Stomach (tissue), 4 donors: ENCODE measurements at regions not wholly inside any gene's neighbourhood (a gene's known extent, or its start where the extent isn't known, plus 50 kb on each side); places are given as distances from the start of the nearest gene placed in this dataset.

Experiments
- POLR2A ChIP-seq, 4 donors: fragments of 450-650 bp; IDR thresholded peaks; one replicate each; pipeline ENCODE4 v1.6.1; 2016; ENCODE audit warnings: antibody characterized with exemption in 4 of 4, control low read depth in 2 of 4, mild to moderate bottlenecking in 1 of 4, moderate library complexity in 1 of 4
- TF ChIP-seq, protein P1 (sequence below), 7 experiments: fragments of 450-650 bp in 4 of 7; fragments of 200-600 bp in 3 of 7; sonication (generic) in 3 of 7; IDR thresholded peaks; one replicate each; pipeline ENCODE4 v1.5.1; 2016 to 2019; ENCODE audit warnings: antibody characterized with exemption in 7 of 7, control low read depth in 2 of 7, mild to moderate bottlenecking in 1 of 7

DNA sequence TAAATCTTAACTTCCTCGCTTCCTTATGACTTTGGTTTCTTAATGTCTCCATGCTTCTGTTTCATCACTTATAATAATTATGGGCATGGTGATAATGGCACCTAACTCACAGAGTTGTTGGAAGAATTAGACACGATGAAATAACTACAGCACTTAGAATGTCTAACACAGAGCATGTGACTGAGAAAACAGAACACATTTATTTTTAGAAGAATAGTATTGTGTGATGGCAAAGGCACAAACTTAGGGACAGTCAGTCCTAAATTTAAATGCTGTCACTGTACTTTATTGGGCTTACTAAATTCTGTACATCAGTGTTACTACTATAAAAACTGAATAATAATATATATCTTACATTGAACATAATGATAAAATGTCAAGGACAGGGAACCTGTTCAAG lies 391.1 kb upstream of the JAG1 start:
- TF ChIP-seq POLR2A (IDR thresholded peaks at IDR 0.05), result no peak
- TF ChIP-seq, protein P1, sequence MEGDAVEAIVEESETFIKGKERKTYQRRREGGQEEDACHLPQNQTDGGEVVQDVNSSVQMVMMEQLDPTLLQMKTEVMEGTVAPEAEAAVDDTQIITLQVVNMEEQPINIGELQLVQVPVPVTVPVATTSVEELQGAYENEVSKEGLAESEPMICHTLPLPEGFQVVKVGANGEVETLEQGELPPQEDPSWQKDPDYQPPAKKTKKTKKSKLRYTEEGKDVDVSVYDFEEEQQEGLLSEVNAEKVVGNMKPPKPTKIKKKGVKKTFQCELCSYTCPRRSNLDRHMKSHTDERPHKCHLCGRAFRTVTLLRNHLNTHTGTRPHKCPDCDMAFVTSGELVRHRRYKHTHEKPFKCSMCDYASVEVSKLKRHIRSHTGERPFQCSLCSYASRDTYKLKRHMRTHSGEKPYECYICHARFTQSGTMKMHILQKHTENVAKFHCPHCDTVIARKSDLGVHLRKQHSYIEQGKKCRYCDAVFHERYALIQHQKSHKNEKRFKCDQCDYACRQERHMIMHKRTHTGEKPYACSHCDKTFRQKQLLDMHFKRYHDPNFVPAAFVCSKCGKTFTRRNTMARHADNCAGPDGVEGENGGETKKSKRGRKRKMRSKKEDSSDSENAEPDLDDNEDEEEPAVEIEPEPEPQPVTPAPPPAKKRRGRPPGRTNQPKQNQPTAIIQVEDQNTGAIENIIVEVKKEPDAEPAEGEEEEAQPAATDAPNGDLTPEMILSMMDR (IDR thresholded peaks at IDR 0.05), result no peak
